Nephron progenitor cell (in vitro differentiated cells): ENCODE measurements at regions not wholly inside any gene's neighbourhood (a gene's known extent, or its start where the extent isn't known, plus 50 kb on each side); places are given as distances from the start of the nearest gene placed in this dataset.

Source experiments
- DNase-seq: peaks from one replicate; pipeline ENCODE4 v3.0.0; 2021
- H3K27ac Mint-ChIP-seq: 2 replicates; pipeline ENCODE4 v1.8.0; 2021; ENCODE audit warnings: mild to moderate bottlenecking, moderate library complexity, mixed read lengths
- H3K27me3 Mint-ChIP-seq: 2 replicates; pipeline ENCODE4 v1.8.0; 2021; ENCODE audit warnings: mild to moderate bottlenecking, low read depth, mixed read lengths; ENCODE audit not compliant: poor library complexity
- H3K36me3 Mint-ChIP-seq: 2 replicates; pipeline ENCODE4 v1.8.0; 2021; ENCODE audit warnings: low read depth, mixed read lengths
- H3K4me1 Mint-ChIP-seq: 2 replicates; pipeline ENCODE4 v1.8.0; 2021; ENCODE audit warnings: mixed read lengths
- H3K4me3 Mint-ChIP-seq: 2 replicates; pipeline ENCODE4 v1.8.0; 2021; ENCODE audit warnings: mild to moderate bottlenecking, moderate library complexity, mixed read lengths
- H3K9me3 Mint-ChIP-seq: 2 replicates; pipeline ENCODE4 v1.8.0; 2021; ENCODE audit warnings: mild to moderate bottlenecking, moderate library complexity, mixed read lengths
- TF ChIP-seq, protein P1 (sequence below): fragments of 200-600 bp; sonication (generic); IDR thresholded peaks from 2 replicates; pipeline ENCODE4 v1.5.0; 2021; ENCODE audit warnings: antibody characterized with exemption

DNA sequence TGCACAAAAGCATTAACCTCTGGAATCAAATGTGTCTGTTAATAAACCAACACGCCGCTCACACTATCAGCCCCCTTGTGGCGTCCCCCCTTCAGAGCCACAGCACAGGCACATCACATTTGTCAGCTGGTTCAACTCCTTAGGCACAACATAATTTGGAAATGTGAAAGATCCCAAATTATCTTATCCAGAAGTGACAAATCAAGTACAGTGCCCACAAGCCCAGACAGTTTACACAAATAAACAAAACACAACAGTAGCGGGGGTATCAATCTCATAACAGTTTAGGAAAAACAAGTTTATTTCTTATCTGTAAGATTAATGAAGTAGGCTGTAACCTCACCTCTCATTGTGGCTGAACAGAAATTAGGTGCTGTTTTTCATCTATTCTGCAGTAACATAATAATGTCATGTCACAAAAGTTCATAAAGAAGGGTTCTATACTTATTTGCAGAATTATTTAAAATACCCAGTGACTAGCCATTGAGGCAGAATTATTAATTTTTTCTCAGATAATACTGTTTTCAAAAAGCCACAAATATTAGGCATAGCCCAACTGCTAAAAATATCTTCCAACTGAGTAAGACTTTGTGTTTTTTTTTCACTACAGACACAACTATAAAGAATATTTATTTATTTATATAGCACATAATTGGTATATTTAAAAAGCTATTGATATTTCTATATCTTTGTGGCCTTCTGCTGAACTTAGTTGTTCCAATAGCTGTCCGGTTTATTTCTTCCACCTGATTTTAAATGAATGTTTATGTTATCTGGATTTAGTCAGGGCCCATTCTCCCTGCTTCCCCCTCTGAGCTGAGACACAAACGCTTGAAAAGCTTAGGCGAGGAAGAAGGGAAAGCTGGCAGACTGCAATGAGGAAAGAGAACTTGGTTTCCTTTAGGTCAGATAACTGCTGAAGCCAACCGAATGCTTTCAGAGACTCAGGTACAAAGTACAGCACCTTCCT, 214.7 kb downstream of the QDPR start:
- H3K27ac Mint-ChIP-seq: no peak overlapping the region
- no peak for DNase-seq
- no peak overlapping the region for H3K4me3 Mint-ChIP-seq
- TF ChIP-seq, protein P1, sequence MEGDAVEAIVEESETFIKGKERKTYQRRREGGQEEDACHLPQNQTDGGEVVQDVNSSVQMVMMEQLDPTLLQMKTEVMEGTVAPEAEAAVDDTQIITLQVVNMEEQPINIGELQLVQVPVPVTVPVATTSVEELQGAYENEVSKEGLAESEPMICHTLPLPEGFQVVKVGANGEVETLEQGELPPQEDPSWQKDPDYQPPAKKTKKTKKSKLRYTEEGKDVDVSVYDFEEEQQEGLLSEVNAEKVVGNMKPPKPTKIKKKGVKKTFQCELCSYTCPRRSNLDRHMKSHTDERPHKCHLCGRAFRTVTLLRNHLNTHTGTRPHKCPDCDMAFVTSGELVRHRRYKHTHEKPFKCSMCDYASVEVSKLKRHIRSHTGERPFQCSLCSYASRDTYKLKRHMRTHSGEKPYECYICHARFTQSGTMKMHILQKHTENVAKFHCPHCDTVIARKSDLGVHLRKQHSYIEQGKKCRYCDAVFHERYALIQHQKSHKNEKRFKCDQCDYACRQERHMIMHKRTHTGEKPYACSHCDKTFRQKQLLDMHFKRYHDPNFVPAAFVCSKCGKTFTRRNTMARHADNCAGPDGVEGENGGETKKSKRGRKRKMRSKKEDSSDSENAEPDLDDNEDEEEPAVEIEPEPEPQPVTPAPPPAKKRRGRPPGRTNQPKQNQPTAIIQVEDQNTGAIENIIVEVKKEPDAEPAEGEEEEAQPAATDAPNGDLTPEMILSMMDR: no peak
- H3K9me3 Mint-ChIP-seq: no peaks in the 10 kb centered on the region
- no peaks in the 10 kb centered on the region for H3K36me3 Mint-ChIP-seq
- no peaks in the 10 kb centered on the region for H3K4me1 Mint-ChIP-seq
- peaks cover 9% of the 10 kb centered on the region for H3K27me3 Mint-ChIP-seq

DNA sequence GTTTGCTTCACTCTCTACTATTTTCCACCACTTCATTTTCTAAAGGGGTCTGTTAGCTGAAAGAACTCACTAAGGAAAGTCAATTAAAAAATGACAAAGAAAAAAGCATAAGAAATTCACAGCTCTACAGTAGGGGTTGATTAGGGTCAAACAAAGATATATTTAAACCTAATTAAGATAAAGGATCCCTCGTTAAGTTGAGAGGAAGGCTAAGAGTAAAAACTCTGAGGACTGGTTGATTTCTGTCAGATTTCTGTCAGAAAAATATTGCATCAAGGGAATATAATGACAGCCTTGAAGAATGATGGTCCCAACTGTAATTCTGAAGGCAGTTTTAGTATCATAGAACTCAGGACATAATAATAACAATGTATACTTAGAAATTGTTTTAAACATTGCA, 218.0 kb downstream of the QDPR start:
- Mint-ChIP-seq H3K27ac (no peak overlapping the region), H3K4me1 (no peaks in the 10 kb centered on the region), H3K9me3 (no peaks in the 10 kb centered on the region)

DNA sequence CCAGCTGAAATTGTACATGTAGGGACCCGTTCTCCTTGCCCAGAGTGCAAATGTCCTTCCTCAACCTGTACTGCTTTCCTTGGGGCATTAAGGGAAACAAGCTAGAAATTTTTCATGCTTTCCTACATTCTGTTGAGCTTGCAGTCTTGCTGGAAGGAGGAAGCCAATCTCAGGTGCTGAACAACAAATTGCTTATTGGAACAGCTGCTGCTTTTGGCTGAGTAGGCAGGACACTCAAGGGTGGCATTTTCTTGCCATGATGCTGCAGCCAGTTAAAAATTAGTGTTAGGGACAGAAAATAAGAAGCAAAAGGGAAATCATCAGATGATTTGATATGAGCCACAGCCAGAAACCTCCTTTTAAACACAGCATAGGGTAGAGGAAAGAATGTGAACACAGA, 223.7 kb downstream of the QDPR start:
- DNase-seq: no peak
- no peak overlapping the region for H3K4me3 Mint-ChIP-seq
- peaks cover 4% of the 10 kb centered on the region for H3K9me3 Mint-ChIP-seq
- no peak overlapping the region for H3K27ac Mint-ChIP-seq
- H3K36me3 Mint-ChIP-seq: no peaks in the 10 kb centered on the region
- TF ChIP-seq, protein P1: no peak
- peaks cover 22% of the 10 kb centered on the region for H3K4me1 Mint-ChIP-seq
- H3K27me3 Mint-ChIP-seq: peaks cover 5% of the 10 kb centered on the region

More for the DNA sequence above, 218.0 kb downstream of the QDPR start:
- no peaks in the 10 kb centered on the region for H3K36me3 Mint-ChIP-seq
- no peak for DNase-seq
- H3K27me3 Mint-ChIP-seq: peaks cover 9% of the 10 kb centered on the region
- TF ChIP-seq, protein P1: no peak
- H3K4me3 Mint-ChIP-seq: no peak overlapping the region

DNA sequence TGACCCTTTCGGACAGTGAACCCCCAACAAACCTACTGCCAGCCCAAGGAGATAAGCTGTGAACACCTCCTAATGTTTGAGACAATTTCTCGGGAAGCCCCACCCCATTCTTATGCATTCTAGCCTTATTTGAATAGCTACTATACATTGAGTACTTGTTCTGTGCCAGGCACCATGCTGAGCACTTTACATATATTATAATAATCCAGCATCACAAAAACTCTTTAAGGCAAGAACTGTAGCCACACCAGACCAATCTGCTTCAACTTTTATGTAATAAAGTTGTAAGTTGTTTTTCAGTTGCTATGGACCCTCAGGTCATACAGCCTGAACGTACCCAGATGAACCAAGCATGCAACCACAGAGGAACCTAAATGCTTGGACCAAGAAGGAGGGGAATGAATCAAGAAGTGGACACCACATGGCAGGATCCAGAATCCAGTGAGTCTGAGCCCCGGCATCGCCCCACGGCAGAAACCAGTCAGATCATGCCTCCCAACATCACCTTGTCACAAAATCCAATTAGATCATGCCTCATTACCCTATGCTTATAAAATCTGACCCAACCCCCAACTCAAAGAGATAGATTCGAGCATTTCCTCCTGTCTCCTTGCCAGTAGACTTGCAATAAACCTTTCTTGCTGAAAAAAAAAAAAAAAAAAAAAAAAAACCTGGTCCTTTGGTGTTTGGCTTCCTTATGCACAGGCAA, 225.0 kb downstream of the QDPR start:
- DNase-seq: no peak
- Mint-ChIP-seq H3K4me3 (no peak overlapping the region), H3K9me3 (peaks cover 4% of the 10 kb centered on the region), H3K36me3 (no peaks in the 10 kb centered on the region), H3K27me3 (no peaks in the 10 kb centered on the region), H3K27ac (no peak overlapping the region), H3K4me1 (peaks cover 33% of the 10 kb centered on the region)
- TF ChIP-seq, protein P1: no peak

DNA sequence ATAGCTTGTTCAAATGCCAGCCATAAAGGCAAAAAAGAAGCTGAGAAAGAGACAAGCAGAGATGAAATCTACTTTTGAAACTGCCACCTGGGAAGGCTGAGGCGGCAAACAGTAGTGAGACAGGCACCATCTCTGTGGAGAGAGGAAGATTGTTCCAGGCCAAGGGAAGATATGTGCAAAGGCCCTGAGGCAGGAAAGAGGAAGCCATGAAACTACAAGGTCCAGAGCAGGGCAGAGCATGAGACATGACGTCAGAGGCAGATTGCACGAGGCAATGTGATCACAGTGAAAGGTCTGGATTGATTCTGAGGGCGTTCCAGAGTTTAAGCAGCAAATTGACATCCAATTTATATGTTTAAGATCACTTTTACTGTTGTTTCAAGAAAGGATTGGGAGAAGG, 226.1 kb downstream of the QDPR start:
- Mint-ChIP-seq H3K4me1 (peaks cover 34% of the 10 kb centered on the region), H3K36me3 (no peaks in the 10 kb centered on the region), H3K27me3 (no peaks in the 10 kb centered on the region), H3K9me3 (peaks cover 4% of the 10 kb centered on the region), H3K4me3 (no peak overlapping the region), H3K27ac (no peak overlapping the region)
- TF ChIP-seq, protein P1: no peak
- no peak for DNase-seq
